K562 (cell line): ENCODE measurements at regions not wholly inside any gene's neighbourhood (a gene's known extent, or its start where the extent isn't known, plus 50 kb on each side); places are given as distances from the start of the nearest gene placed in this dataset.

Experiments
- ATAC-seq: fragments of 200-7000 bp; cut with Tn5 transposase; 3 replicates; pipeline ENCODE4 v1.9.1; 2020; ENCODE audit warnings: moderate library complexity
- BruUV-seq: library from RNA; stranded (reverse); fragments of 400-500 nt; replicated peaks from 2 replicates; lab custom pipeline; 2021; lab: Mats Ljungman, UMichigan
- CTCF ChIA-PET: fragments of 300-600 bp; formaldehyde crosslinking; extraction: SDS; loops from one replicate; lab custom pipeline; 2021; ENCODE audit warnings: low intra/inter-chr PET ratio; lab: Yijun Ruan, JAX
- POLR2A ChIA-PET: fragments of 300-600, 350-650 bp; sonication (Branson Sonifier 250); formaldehyde crosslinking; extraction: SDS; loops from one replicate; lab custom pipeline; 2021; ENCODE audit warnings: antibody characterized with exemption, inconsistent platforms; lab: Yijun Ruan, JAX
- DNase-seq, 4 experiments: peaks; one replicate each; pipeline versions ENCODE4 v3.0.0 to v3.0.0-alpha.2; 2011 to 2018; ENCODE audit warnings: low spot score in 3 of 4, mixed read lengths in 3 of 4; ENCODE audit errors: extremely low read depth in 1 of 4
- FAIRE-seq: peaks from 2 replicates; lab custom pipeline; 2011; peaks lifted over from hg19 to GRCh38; lab: Jason Lieb, UNC
- H2AFZ ChIP-seq: 2 replicates; pipeline ENCODE4 v1.6.0; 2011; ENCODE audit warnings: low read depth, low read length, control low read depth, inconsistent platforms
- H3K27ac ChIP-seq: fragments of 200-600 bp; 3 replicates; pipeline ENCODE4 v1.8.0; 2011; ENCODE audit warnings: low read depth, mild to moderate bottlenecking, control low read depth, inconsistent platforms, low read length, moderate library complexity, mixed read lengths; ENCODE audit errors: extremely low read depth
- H3K27me3 ChIP-seq, 2 experiments: fragments of 300-600 bp in 1 of 2; 2 replicates in 1 of 2; 3 replicates in 1 of 2; pipeline versions ENCODE4 v1.6.0 to v1.8.0; 2011; ENCODE audit warnings: inconsistent platforms in 2 of 2, low read length in 2 of 2, mild to moderate bottlenecking in 1 of 2, mixed read lengths in 1 of 2, moderate library complexity in 1 of 2; ENCODE audit not compliant: control insufficient read depth in 2 of 2, insufficient read depth in 2 of 2
- H3K36me3 ChIP-seq: fragments of 300-600 bp; 3 replicates; pipeline ENCODE4 v1.8.0; 2011; ENCODE audit warnings: mild to moderate bottlenecking, low read length, inconsistent platforms; ENCODE audit not compliant: control insufficient read depth, insufficient read depth
- H3K4me1 ChIP-seq, 2 experiments: fragments of 200-600 bp in 1 of 2; replicated peaks in 1 of 2; 2 replicates in 1 of 2; 3 replicates in 1 of 2; pipeline versions ENCODE4 v1.5.1 to v1.8.0; 2011; ENCODE audit warnings: inconsistent platforms in 2 of 2, low read length in 2 of 2, mild to moderate bottlenecking in 1 of 2, mixed read lengths in 1 of 2, moderate library complexity in 1 of 2; ENCODE audit not compliant: control insufficient read depth in 2 of 2, insufficient read depth in 2 of 2
- H3K4me2 ChIP-seq: 2 replicates; pipeline ENCODE4 v1.6.1; 2011; ENCODE audit warnings: low read length, control low read depth, inconsistent platforms, mixed read lengths; ENCODE audit not compliant: insufficient read depth
- H3K4me3 ChIP-seq: fragments of 200-600 bp; sonication (generic), shearing (Covaris generic); 2 replicates; pipeline ENCODE4 v1.5.1; 2016; ENCODE audit warnings: control low read depth, inconsistent platforms
- H3K79me2 ChIP-seq: fragments of 200-600 bp; 3 replicates; pipeline ENCODE4 v1.8.0; 2011; ENCODE audit warnings: low read length, inconsistent platforms; ENCODE audit not compliant: control insufficient read depth, insufficient read depth
- H3K9ac ChIP-seq, 2 experiments: 2 replicates each; pipeline versions ENCODE4 v1.6.0 to v1.6.1; 2011; ENCODE audit warnings: low read depth in 2 of 2, low read length in 2 of 2, control low read depth in 1 of 2, inconsistent platforms in 1 of 2, mild to moderate bottlenecking in 1 of 2, mixed read lengths in 1 of 2; ENCODE audit not compliant: insufficient read depth in 1 of 2
- H3K9me1 ChIP-seq: one replicate; pipeline ENCODE4 v1.6.0; 2011; ENCODE audit warnings: inconsistent platforms, mild to moderate bottlenecking, low read length, moderate library complexity; ENCODE audit not compliant: control insufficient read depth, insufficient read depth
- H3K9me3 ChIP-seq: replicated peaks from 2 replicates; pipeline ENCODE4 v1.5.1; 2011; ENCODE audit warnings: low read depth, low read length, inconsistent platforms; ENCODE audit not compliant: control insufficient read depth, insufficient read depth
- H4K20me1 ChIP-seq: replicated peaks from 2 replicates; pipeline ENCODE4 v1.6.1; 2011; ENCODE audit warnings: low read length, inconsistent platforms, mixed read lengths; ENCODE audit not compliant: control insufficient read depth, insufficient read depth
- CEBPZ ChIP-seq: fragments of 150-350 bp; IDR thresholded peaks from 2 replicates; pipeline ENCODE4 v1.6.1; 2014; ENCODE audit warnings: low read depth, mild to moderate bottlenecking, low read length, borderline replicate concordance
- COPS2 ChIP-seq: fragments of 450-650 bp; conservative IDR thresholded peaks from 2 replicates; pipeline ENCODE4 v1.6.1; 2016; ENCODE audit warnings: mild to moderate bottlenecking, moderate library complexity
- CTBP1 ChIP-seq: fragments of 450-650 bp; IDR thresholded peaks from 2 replicates; pipeline ENCODE4 v1.6.1; 2016; ENCODE audit warnings: borderline replicate concordance
- EP300 ChIP-seq: IDR thresholded peaks from 2 replicates; pipeline ENCODE4 v1.6.1; 2012; ENCODE audit warnings: low read length, improper control_type of control experiment
- FOSL1 ChIP-seq: fragments of 200-800 bp; sonication (Bioruptor generic); conservative IDR thresholded peaks from 2 replicates; pipeline ENCODE4 v1.6.1; 2016; ENCODE audit warnings: missing genetic modification characterization, missing compliant biosample characterization
- FOXJ2 ChIP-seq: fragments of 200-800 bp; sonication (Bioruptor generic); IDR thresholded peaks from 2 replicates; pipeline ENCODE4 v1.6.1; 2016; ENCODE audit warnings: missing genetic modification characterization, missing compliant biosample characterization
- HNRNPUL1 ChIP-seq: fragments of 200-400 bp; formaldehyde crosslinking; IDR thresholded peaks from 2 replicates; pipeline ENCODE4 v1.6.1; 2017; ENCODE audit warnings: low read length
- SRSF3 ChIP-seq: fragments of 200-400 bp; formaldehyde crosslinking; IDR thresholded peaks from 2 replicates; pipeline ENCODE4 v1.6.1; 2016; ENCODE audit warnings: mild to moderate bottlenecking, low read length, moderate library complexity; ENCODE audit not compliant: insufficient read depth
- ZNF282 ChIP-seq: sonication (generic); formaldehyde crosslinking; IDR thresholded peaks from 2 replicates; pipeline ENCODE4 v1.8.1; 2023; ENCODE audit warnings: missing genetic modification reagents
- ZNF311 ChIP-seq: fragments of 250-450 bp; sonication (Bioruptor Pico); IDR thresholded peaks from 2 replicates; pipeline ENCODE4 v1.4.0; 2020; ENCODE audit warnings: mild to moderate bottlenecking, moderate library complexity
- WGBS: fragments of 100-300 bp; shearing (Covaris generic); methylation state at CpG from one replicate; pipeline ENCODE4 v1.1.6; 2016; ENCODE audit warnings: low coverage, mixed read lengths; ENCODE audit not compliant: insufficient coverage; ENCODE audit errors: missing lambda C conversion rate; 5-methylcytosine and 5-hydroxymethylcytosine counted together
- in situ Hi-C: fragments of 300-500 bp; cut with MboI; formaldehyde crosslinking; loops from 4 replicates; pipeline ENCODE4 v1.15.0; 2018; ENCODE audit warnings: inconsistent platforms, mixed read lengths
- intact Hi-C: fragments of 100-400 bp; cut with micrococcal nuclease; formaldehyde crosslinking; loops from 2 replicates; pipeline ENCODE4 v1.14.2; 2022

GRCh38 chr1:87852410-87853161, 523.9 kb downstream of the LMO4 start:
- ChIA-PET CTCF (no interaction called here), POLR2A (interaction anchor here (0.9 kb wide), 1 partner anchor 19 kb away, joined by 4 read pairs; no protein-coding TSS in a partner anchor)
- H3K27me3 ChIP-seq, result no peaks in the 10 kb centered on the region
- TF ChIP-seq FOSL1 (tag) (0 out of 2 replicates have a peak, but pooled peaks have one; percentile 2), ZNF311 (CRISPR knock-in tag) (no peak)
- intact Hi-C loops, result no loop called here
- no peaks in the 10 kb centered on the region for H3K79me2 ChIP-seq
- WGBS, result 5% methylated on average over 4 of the region's 4 CpGs
- no peak for ATAC-seq
- no peak for FAIRE-seq
- H3K27ac ChIP-seq, result no peak overlapping the region
- no peak overlapping the region for H3K9ac ChIP-seq
- no peaks in the 10 kb centered on the region for H3K36me3 ChIP-seq
- no TSS peak for BruUV-seq
- no peak overlapping the region for H3K4me2 ChIP-seq
- no peak for DNase-seq
- no peaks in the 10 kb centered on the region for H3K4me1 ChIP-seq
- H3K9me1 ChIP-seq, result no peaks in the 10 kb centered on the region
- no peaks in the 10 kb centered on the region for H3K9me3 ChIP-seq
- no peaks in the 10 kb centered on the region for H4K20me1 ChIP-seq
- H3K4me3 ChIP-seq, result no peak overlapping the region
- in situ Hi-C loops, result no loop called here
- no peak overlapping the region for H2AFZ ChIP-seq

GRCh38 chr1:87853576-87854351, 525.1 kb downstream of the LMO4 start:
- BruUV-seq, result no TSS peak
- Histone ChIP-seq H3K4me3 (no peak overlapping the region), H3K27ac (no peak overlapping the region), H3K27me3 (no peaks in the 10 kb centered on the region), H3K4me2 (no peak overlapping the region), H3K9ac (no peak overlapping the region), H2AFZ (no peak overlapping the region), H3K79me2 (no peaks in the 10 kb centered on the region), H4K20me1 (no peaks in the 10 kb centered on the region), H3K36me3 (no peaks in the 10 kb centered on the region), H3K4me1 (no peaks in the 10 kb centered on the region), H3K9me1 (no peaks in the 10 kb centered on the region), H3K9me3 (no peaks in the 10 kb centered on the region)
- ChIA-PET POLR2A (interaction anchor here (0.6 to 0.9 kb wide), 2 partner anchors 20 to 302 kb away, joined by 4 read pairs; no protein-coding TSS in a partner anchor), CTCF (no interaction called here)
- in situ Hi-C loops, result no loop called here
- FAIRE-seq (no peak), DNase-seq (peak in 1 of 4 experiments; percentile 41), ATAC-seq (peak; percentile 65)
- intact Hi-C loops, result no loop called here
- WGBS, result 0% methylated on average over 5 of the region's 5 CpGs
- no peak for TF ChIP-seq COPS2
- TF ChIP-seq SRSF3, result no peak
- peak; percentile 55; the same call in 1 of the 2 replicates for TF ChIP-seq FOXJ2 (tag)
- TF ChIP-seq CEBPZ, result no peak
- no peak for TF ChIP-seq HNRNPUL1
- TF ChIP-seq EP300, result 0 out of 2 replicates have a peak, but pooled peaks have one; percentile 4
- TF ChIP-seq ZNF282 (CRISPR knock-in tag), result no peak
- TF ChIP-seq CTBP1, result peak; percentile 20; the same call in 1 of the 2 replicates
